ENCODE measurements at regions not wholly inside any gene's neighbourhood (a gene's known extent, or its start where the extent isn't known, plus 50 kb on each side); places are given as distances from the start of the nearest gene placed in this dataset.
A peak's percentile ranks its signal among the peaks of the same experiment; 100 is the strongest.

- Histone ChIP-seq H3K27ac (peak overlapping the region in 1 of 2 donors; percentile 22), H3K4me3 (no peak overlapping the region)
- DNase-seq (ENCODE audit: low spot score) = no peak
- no peak for TF ChIP-seq CTCF (IDR thresholded peaks at IDR 0.05)
These were observed 254.4 kb downstream of the ETAA1 start for GRCh38 chr2:67651565-67651964.

- Histone ChIP-seq H3K27ac (no peak overlapping the region), H3K4me3 (no peak overlapping the region)
- TF ChIP-seq CTCF (IDR thresholded peaks at IDR 0.05) = no peak
- no peak for DNase-seq (ENCODE audit: low spot score)
These were observed 255.5 kb downstream of the ETAA1 start for GRCh38 chr2:67652679-67653078.

- DNase-seq (ENCODE audit: low spot score) = no peak
- Histone ChIP-seq H3K27ac (peak overlapping the region in 1 of 2 donors; percentile 37), H3K4me3 (no peak overlapping the region)
- TF ChIP-seq CTCF (IDR thresholded peaks at IDR 0.05) = no peak
These were observed 259.7 kb downstream of the ETAA1 start for GRCh38 chr2:67656875-67657274.

GRCh38 chr2:67658820-67659219 lies 261.7 kb downstream of the ETAA1 start:
- H3K4me3 ChIP-seq = no peak overlapping the region
- no peak for DNase-seq (ENCODE audit: low spot score)
- no peak overlapping the region for H3K27ac ChIP-seq
- TF ChIP-seq CTCF (IDR thresholded peaks at IDR 0.05) = no peak

- Histone ChIP-seq H3K4me3 (no peak overlapping the region), H3K27ac (peak overlapping the region in 1 of 2 donors; percentile 30)
- TF ChIP-seq CTCF (IDR thresholded peaks at IDR 0.05) = no peak
- no peak for DNase-seq (ENCODE audit: low spot score)
These were observed 263.0 kb downstream of the ETAA1 start for GRCh38 chr2:67660015-67660602.

- H3K27ac ChIP-seq = no peak overlapping the region
- no peak for TF ChIP-seq CTCF (IDR thresholded peaks at IDR 0.05)
- DNase-seq (ENCODE audit: low spot score) = no peak
- H3K4me3 ChIP-seq = no peak overlapping the region
These were observed 263.7 kb downstream of the ETAA1 start for GRCh38 chr2:67660871-67661270.

GRCh38 chr2:67662222-67662621 lies 265.1 kb downstream of the ETAA1 start:
- Histone ChIP-seq H3K27ac (no peak overlapping the region), H3K4me3 (no peak overlapping the region)
- TF ChIP-seq CTCF (IDR thresholded peaks at IDR 0.05) = no peak
- no peak for DNase-seq (ENCODE audit: low spot score)

Measured in coronary artery (tissue), 2 donors.